ENCODE measurements at regions not wholly inside any gene's neighbourhood (a gene's known extent, or its start where the extent isn't known, plus 50 kb on each side); places are given as distances from the start of the nearest gene placed in this dataset.

- H3K27me3 ChIP-seq, result no peaks in the 10 kb centered on the region
- H3K9me3 ChIP-seq (ENCODE audit: low read depth), result no peaks in the 10 kb centered on the region
- H3K36me3 ChIP-seq, result no peaks in the 10 kb centered on the region
- TF ChIP-seq, protein P1, sequence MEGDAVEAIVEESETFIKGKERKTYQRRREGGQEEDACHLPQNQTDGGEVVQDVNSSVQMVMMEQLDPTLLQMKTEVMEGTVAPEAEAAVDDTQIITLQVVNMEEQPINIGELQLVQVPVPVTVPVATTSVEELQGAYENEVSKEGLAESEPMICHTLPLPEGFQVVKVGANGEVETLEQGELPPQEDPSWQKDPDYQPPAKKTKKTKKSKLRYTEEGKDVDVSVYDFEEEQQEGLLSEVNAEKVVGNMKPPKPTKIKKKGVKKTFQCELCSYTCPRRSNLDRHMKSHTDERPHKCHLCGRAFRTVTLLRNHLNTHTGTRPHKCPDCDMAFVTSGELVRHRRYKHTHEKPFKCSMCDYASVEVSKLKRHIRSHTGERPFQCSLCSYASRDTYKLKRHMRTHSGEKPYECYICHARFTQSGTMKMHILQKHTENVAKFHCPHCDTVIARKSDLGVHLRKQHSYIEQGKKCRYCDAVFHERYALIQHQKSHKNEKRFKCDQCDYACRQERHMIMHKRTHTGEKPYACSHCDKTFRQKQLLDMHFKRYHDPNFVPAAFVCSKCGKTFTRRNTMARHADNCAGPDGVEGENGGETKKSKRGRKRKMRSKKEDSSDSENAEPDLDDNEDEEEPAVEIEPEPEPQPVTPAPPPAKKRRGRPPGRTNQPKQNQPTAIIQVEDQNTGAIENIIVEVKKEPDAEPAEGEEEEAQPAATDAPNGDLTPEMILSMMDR (IDR thresholded peaks at IDR 0.05; ENCODE audit: low read depth, low read length), result no peak
- no peak for DNase-seq (ENCODE audit: low read depth in 1 of 2, low spot score in 1 of 2)
- no peak overlapping the region for H3K4me3 ChIP-seq
- no peaks in the 10 kb centered on the region for H3K4me1 ChIP-seq (ENCODE audit: low read depth)
- H3K27ac ChIP-seq, result no peak overlapping the region
These were observed 129.6 kb downstream of the NR2F2 start for GRCh38 chr15:96460106-96460505.

DNA sequence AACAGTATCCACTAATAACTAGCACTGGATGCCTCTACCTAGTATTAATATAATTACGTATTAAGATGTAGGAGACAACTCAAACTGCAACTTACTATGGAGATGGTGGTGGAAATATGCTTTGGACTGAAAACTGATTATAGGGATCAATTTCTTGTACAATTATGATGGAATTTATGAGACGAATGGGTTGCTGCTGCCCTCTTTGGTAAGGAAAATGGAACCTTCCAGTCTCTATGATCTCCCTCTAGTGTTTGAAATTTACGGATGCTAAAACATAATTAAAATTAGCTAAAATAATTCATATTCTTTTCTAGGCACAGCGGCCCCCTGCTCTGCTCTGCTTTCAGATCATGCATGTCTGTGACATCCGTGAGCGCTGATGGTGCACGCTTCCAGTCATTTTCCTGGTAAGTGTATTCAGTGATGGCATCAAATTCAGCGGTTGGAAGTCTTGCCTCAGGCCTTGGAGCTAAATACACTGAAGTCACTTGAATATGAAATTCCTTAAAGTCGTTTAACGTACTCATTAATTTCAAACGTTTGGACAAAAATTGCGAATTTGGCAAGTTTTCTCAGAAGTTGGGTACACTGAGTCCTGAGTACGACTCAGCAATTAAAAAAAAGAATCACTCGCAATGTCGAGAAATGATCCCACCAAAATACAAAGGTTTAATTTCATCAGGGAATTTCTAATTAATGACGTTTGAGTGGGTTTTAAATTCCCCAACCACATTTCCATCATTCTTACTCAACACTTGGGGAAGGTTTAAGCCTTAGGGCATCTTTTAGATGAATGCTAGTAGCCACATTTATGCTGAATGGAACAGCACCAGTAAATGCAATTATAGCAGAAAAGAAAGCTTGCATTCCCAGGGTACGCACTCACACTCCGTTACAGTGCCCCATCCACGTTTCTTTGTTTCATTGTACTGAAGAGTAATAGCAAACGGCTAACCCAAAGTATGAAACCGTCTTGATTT lies 132.6 kb downstream of the NR2F2 start:
- Histone ChIP-seq H3K4me1 (ENCODE audit: low read depth) (no peaks in the 10 kb centered on the region), H3K4me3 (no peak overlapping the region), H3K9me3 (ENCODE audit: low read depth) (no peaks in the 10 kb centered on the region), H3K27me3 (peaks cover 3% of the 10 kb centered on the region), H3K36me3 (no peaks in the 10 kb centered on the region), H3K27ac (no peak overlapping the region)
- TF ChIP-seq, protein P1 (IDR thresholded peaks at IDR 0.05; ENCODE audit: low read depth, low read length), result peak; percentile 8
- peak in 1 of 2 donors; percentile 0 for DNase-seq (ENCODE audit: low read depth in 1 of 2, low spot score in 1 of 2)

DNA sequence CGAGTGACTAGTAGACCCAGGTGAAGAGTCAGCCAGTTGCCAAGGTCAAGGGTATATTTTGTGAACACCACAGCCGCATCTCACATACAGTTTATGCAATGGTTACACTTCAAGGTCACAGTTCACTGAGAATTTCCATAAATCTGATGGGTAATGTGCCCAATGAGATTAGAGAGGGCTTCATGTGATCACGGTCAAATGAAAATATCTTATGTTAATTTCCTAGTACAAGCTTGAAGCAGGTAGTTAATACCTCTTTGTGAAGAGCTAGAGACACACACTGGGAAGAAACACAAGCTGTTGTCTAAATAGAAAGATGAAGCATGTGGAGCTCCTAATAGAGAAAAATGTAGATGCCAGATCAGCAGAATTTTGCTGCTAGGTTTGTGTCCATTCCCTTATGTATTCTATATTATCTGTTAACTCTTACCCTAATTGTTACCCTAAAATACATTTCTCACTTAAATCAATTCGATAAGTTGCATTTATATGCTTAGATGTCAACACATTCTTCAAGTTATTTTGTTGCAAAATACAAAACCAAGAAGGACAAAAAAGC lies 136.0 kb downstream of the NR2F2 start:
- peaks cover 11% of the 10 kb centered on the region for H3K27me3 ChIP-seq

DNA sequence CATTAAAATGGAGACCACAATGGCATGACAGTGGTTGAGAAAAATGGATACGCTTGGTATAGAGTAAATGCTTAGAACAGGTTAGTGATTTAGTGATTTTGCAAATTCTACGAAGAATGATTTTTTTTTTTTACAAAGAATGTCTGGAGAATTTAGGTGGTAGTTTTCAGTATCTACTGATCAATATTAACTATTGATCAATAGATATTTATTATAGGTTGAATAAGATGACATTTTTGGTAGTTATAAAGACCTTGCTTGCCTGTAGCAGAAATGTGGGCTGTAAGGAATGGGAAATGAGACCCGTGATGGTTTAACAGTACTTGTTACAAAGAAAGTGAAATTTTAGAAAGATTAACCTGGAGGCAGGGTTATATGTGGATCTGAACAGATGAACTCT lies 137.5 kb downstream of the NR2F2 start:
- no peak overlapping the region for H3K27ac ChIP-seq
- peaks cover 11% of the 10 kb centered on the region for H3K27me3 ChIP-seq
- no peak for DNase-seq (ENCODE audit: low read depth in 1 of 2, low spot score in 1 of 2)
- peaks cover 3% of the 10 kb centered on the region for H3K4me1 ChIP-seq (ENCODE audit: low read depth)
- no peaks in the 10 kb centered on the region for H3K9me3 ChIP-seq (ENCODE audit: low read depth)
- TF ChIP-seq, protein P1 (IDR thresholded peaks at IDR 0.05; ENCODE audit: low read depth, low read length), result no peak
- no peaks in the 10 kb centered on the region for H3K36me3 ChIP-seq
- no peak overlapping the region for H3K4me3 ChIP-seq

More for the DNA sequence above, 136.0 kb downstream of the NR2F2 start:
- TF ChIP-seq, protein P1 (IDR thresholded peaks at IDR 0.05; ENCODE audit: low read depth, low read length), result no peak
- Histone ChIP-seq H3K4me3 (no peak overlapping the region), H3K9me3 (ENCODE audit: low read depth) (no peaks in the 10 kb centered on the region), H3K27ac (no peak overlapping the region), H3K36me3 (no peaks in the 10 kb centered on the region), H3K4me1 (ENCODE audit: low read depth) (no peaks in the 10 kb centered on the region)
- no peak for DNase-seq (ENCODE audit: low read depth in 1 of 2, low spot score in 1 of 2)

DNA sequence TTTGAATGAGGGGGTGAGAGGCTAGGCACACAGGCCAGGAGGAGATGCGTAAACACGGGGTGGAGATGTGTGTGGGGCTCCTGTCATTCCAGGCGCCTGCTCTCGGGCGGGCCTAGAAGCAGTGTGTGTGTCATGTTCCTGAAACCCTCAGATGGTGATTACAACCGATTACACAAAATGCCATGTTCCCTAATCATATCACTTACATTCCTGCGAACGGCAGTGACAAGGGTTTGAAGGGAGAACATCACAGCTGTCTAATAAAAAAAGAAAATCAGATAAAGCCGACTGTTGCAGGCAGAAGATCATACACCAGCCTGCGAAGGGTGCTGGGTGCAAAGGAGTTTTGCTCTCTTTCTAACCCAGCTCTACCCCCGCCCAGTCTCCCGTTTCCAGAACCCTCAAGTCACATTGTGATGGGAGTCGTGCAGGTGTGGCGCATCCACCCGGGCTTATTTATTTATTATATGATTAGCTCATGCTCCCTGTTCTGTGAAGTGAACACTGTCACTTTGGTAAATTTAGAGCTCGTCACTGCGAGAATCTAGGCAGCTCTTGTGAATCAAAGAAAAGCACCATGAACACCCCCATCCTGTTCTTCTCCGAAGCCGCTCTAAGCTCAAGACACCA lies 140.3 kb downstream of the NR2F2 start:
- H3K4me3 ChIP-seq, result no peak overlapping the region
- H3K27ac ChIP-seq, result no peak overlapping the region
- H3K9me3 ChIP-seq (ENCODE audit: low read depth), result no peaks in the 10 kb centered on the region
- H3K27me3 ChIP-seq, result peaks cover 10% of the 10 kb centered on the region
- DNase-seq (ENCODE audit: low read depth in 1 of 2, low spot score in 1 of 2), result no peak
- peaks cover 3% of the 10 kb centered on the region for H3K4me1 ChIP-seq (ENCODE audit: low read depth)
- TF ChIP-seq, protein P1 (IDR thresholded peaks at IDR 0.05; ENCODE audit: low read depth, low read length), result no peak
- H3K36me3 ChIP-seq, result no peaks in the 10 kb centered on the region
